Small intestine (tissue), 7 donors: ENCODE measurements at regions not wholly inside any gene's neighbourhood (a gene's known extent, or its start where the extent isn't known, plus 50 kb on each side); places are given as distances from the start of the nearest gene placed in this dataset.

Source experiments
- DNase-seq, 2 donors: peaks; one replicate each; pipeline versions ENCODE4 v3.0.0 to v3.0.0-alpha.2; 2013
- FAIRE-seq: peaks from 2 replicates; lab custom pipeline; 2012; peaks lifted over from hg19 to GRCh38; lab: Jason Lieb, UNC
- H3K27ac ChIP-seq, 3 donors: one replicate each; pipeline ENCODE4 v1.5.1; 2013; ENCODE audit warnings: low read length in 2 of 3, mild to moderate bottlenecking in 2 of 3, control low read depth in 1 of 3, inconsistent platforms in 1 of 3, low read depth in 1 of 3, moderate library complexity in 1 of 3
- H3K27me3 ChIP-seq, 3 donors: one replicate each; pipeline ENCODE4 v1.6.1; 2013; ENCODE audit warnings: low read length in 3 of 3, inconsistent platforms in 1 of 3; ENCODE audit not compliant: control insufficient read depth in 3 of 3, insufficient read depth in 3 of 3
- H3K36me3 ChIP-seq, 3 donors: one replicate each; pipeline ENCODE4 v1.6.1; 2013; ENCODE audit warnings: low read length in 3 of 3, inconsistent platforms in 1 of 3, low read depth in 1 of 3, mild to moderate bottlenecking in 1 of 3, moderate library complexity in 1 of 3; ENCODE audit not compliant: control insufficient read depth in 3 of 3, insufficient read depth in 2 of 3
- H3K4me1 ChIP-seq, 3 donors: one replicate each; pipeline ENCODE4 v1.6.1; 2013; ENCODE audit warnings: low read length in 2 of 3, inconsistent platforms in 1 of 3, low read depth in 1 of 3, mild to moderate bottlenecking in 1 of 3, moderate library complexity in 1 of 3; ENCODE audit not compliant: control insufficient read depth in 3 of 3, insufficient read depth in 2 of 3
- H3K4me3 ChIP-seq, 3 donors: one replicate each; pipeline ENCODE4 v1.5.1; 2013; ENCODE audit warnings: low read length in 3 of 3, control low read depth in 1 of 3, inconsistent platforms in 1 of 3, low read depth in 1 of 3, mild to moderate bottlenecking in 1 of 3, moderate library complexity in 1 of 3
- H3K9me3 ChIP-seq, 2 donors: one replicate each; pipeline ENCODE4 v1.6.1; 2013; ENCODE audit warnings: low read depth in 1 of 2, low read length in 1 of 2; ENCODE audit not compliant: control insufficient read depth in 2 of 2, insufficient read depth in 1 of 2
- WGBS, 3 donors: extraction: QIAGEN DNeasy Blood & Tissue Kit; methylation state at CpG; one replicate each; pipeline ENCODE4 v1.1.7; 2013; 5-methylcytosine and 5-hydroxymethylcytosine counted together
- donor health status: healthy with polysubstance abuse.
- donor health status: control.
- donor health status: control.
- donor health status: Bipolar disorder and iron deficiency.
- donor health status: healthy.

DNA sequence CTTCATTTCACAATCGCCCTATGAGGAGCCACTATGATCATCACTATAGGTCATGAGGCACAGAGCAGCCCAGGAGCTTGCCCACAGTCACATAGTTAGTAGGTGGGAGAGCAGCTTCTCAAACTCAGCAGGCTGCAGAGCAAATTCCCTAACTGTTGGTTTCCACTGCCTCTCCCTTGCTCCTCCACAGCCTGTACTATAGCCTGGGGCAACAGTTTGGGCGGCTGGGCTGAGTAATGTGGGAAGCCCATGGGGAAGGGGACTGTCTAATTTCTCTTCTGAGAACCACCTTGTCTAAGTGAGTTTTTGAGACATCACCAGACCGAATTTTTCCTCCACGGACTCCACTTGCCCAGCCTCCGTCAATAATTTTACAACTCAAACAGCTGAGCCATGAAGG, 73.4 kb upstream of the GPR139 start:
- Histone ChIP-seq H3K9me3 (no peaks in the 10 kb centered on the region), H3K4me1 (no peaks in the 10 kb centered on the region), H3K36me3 (no peaks in the 10 kb centered on the region), H3K27ac (no peak overlapping the region), H3K4me3 (no peak overlapping the region), H3K27me3 (no peaks in the 10 kb centered on the region)
- WGBS, 3 donors: 62 to 74% (median 72%) methylated on average over 5 of the region's 5 CpGs
- FAIRE-seq: no peak
- no peak for DNase-seq

DNA sequence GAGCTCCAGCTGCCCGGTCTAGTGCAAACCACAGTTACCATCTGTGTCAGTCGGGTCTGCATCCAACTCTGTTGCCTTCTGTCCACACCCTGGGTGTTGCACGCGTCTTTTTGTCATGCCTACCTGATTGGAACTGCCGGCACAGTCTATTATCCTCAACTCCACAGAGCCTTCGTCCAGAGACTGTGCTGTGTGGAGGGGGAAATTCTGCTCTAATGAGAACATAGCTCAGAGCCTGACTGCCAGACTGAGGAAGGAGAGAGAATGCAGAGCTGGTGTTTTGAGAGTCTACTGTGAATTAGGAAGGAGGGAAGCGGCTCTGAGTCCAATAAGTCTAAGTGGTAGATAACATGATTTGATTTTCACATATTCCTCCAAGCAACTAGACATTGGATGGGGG, 68.3 kb upstream of the GPR139 start:
- H3K27ac ChIP-seq: no peak overlapping the region
- H3K4me1 ChIP-seq: no peaks in the 10 kb centered on the region
- H3K4me3 ChIP-seq: no peak overlapping the region
- WGBS, 3 donors: 76 to 78% (median 76%) methylated on average over 7 of the region's 7 CpGs
- no peaks in the 10 kb centered on the region for H3K36me3 ChIP-seq
- no peaks in the 10 kb centered on the region for H3K27me3 ChIP-seq
- DNase-seq: no peak
- FAIRE-seq: no peak
- H3K9me3 ChIP-seq: no peaks in the 10 kb centered on the region

DNA sequence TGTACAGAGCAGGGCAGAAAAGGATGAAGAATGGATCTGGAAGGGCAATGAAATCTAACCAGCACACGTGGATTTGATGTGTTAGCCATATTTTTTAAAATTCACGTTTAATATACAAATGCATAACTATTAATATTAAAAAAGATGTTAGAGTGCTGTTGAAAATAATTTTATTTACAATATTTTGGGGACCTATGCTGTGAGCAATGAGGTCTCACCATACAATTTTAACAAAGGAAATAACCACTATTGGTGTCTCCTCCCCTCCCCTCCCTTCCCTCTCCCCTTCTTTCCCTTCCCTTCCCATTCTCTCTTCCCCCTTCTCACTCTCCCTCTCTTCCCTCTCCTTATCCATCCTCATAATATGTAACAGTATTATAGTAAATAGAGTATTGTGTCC, 64.2 kb upstream of the GPR139 start:
- WGBS, 3 donors: 56 to 68% (median 61%) methylated on average over 2 of the region's 2 CpGs

DNA sequence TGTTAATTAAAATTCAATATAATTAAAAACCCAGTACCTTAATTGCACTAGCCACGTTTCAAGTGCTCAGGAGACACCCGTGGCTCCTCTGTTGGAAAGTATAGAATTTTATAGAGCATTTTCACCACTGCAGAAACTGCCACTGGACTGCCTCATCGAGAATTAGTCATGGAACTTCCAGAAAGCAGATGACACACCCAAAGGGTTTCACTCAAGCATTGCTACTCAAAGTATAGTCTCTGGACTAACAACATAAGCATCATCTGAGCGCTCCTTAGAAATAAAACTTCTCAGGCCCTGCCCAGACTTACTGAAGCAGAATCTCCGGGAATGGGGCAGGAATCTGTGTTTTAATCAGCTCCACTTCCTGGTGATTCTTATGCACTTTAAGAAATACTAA, 63.5 kb upstream of the GPR139 start:
- H3K27me3 ChIP-seq: no peaks in the 10 kb centered on the region
- H3K4me1 ChIP-seq: no peaks in the 10 kb centered on the region
- 62 to 73% (median 62%) methylated on average over 5 of the region's 5 CpGs for WGBS, 3 donors
- no peaks in the 10 kb centered on the region for H3K9me3 ChIP-seq
- FAIRE-seq: no peak
- H3K27ac ChIP-seq: no peak overlapping the region
- no peak for DNase-seq
- no peaks in the 10 kb centered on the region for H3K36me3 ChIP-seq
- no peak overlapping the region for H3K4me3 ChIP-seq

More for the DNA sequence above, 64.2 kb upstream of the GPR139 start:
- H3K9me3 ChIP-seq: no peaks in the 10 kb centered on the region
- H3K4me3 ChIP-seq: no peak overlapping the region
- H3K36me3 ChIP-seq: no peaks in the 10 kb centered on the region
- no peaks in the 10 kb centered on the region for H3K27me3 ChIP-seq
- FAIRE-seq (no peak), DNase-seq (no peak)
- H3K27ac ChIP-seq: no peak overlapping the region
- no peaks in the 10 kb centered on the region for H3K4me1 ChIP-seq

DNA sequence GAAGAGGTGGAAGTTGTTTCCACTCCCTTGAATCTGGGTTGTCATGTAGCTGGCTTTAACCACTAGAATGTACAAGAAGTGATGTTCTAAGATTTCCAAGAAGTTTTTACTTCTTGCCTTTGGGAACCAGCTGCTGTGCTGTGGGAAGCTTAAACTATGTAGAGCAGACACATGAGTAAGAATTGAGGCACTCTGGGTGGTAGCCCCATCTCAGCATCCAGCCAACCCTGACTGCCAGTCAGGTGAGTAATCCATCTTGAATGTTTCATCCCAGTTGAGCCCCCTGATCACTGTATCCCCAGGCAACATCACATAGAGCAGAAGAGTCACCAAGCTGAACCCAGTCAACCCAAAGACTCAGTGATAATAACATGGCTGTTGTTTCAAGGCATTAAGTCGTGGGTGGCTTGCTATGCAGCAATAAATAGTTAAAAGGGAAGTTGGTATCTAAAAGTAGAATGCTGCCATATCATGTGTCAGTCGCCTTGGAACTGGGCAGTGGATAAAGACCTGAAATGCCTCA, 62.8 kb upstream of the GPR139 start:
- Histone ChIP-seq H3K4me3 (no peak overlapping the region), H3K36me3 (no peaks in the 10 kb centered on the region), H3K27ac (no peak overlapping the region), H3K27me3 (no peaks in the 10 kb centered on the region), H3K9me3 (no peaks in the 10 kb centered on the region), H3K4me1 (no peaks in the 10 kb centered on the region)
- DNase-seq (no peak), FAIRE-seq (no peak)
- WGBS, 3 donors: 60 to 78% (median 66%) methylated on average over 2 of the region's 2 CpGs

DNA sequence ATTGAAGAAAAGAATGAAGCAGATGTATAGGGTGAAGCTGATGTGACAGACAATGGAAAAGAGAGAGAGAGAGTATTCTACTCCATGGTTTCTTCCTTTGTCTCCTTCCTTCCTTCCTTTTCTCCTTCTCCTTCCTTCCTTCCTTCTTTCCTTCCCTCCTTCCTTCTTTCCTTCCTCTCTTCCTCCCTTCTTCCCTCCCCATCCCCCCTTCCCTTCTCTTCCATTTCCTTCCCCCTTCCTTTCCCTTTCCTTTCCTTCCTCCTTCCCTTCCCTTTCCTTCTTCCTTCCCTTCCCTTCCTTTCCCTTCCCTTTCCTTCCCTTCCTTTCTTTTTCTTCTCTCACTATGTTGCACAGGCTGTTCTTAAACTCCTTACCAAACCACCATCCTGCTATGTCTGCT, 55.7 kb upstream of the GPR139 start:
- DNase-seq (no peak), FAIRE-seq (no peak)
- no peaks in the 10 kb centered on the region for H3K4me1 ChIP-seq
- H3K27me3 ChIP-seq: no peaks in the 10 kb centered on the region
- H3K36me3 ChIP-seq: no peaks in the 10 kb centered on the region
- peaks cover 0 to 11% of the 10 kb centered on the region in 2 donors for H3K9me3 ChIP-seq
- no peak overlapping the region for H3K27ac ChIP-seq
- H3K4me3 ChIP-seq: no peak overlapping the region
